Epithelial cell of esophagus (primary cell): ENCODE measurements at regions not wholly inside any gene's neighbourhood (a gene's known extent, or its start where the extent isn't known, plus 50 kb on each side); places are given as distances from the start of the nearest gene placed in this dataset.

Experiments used
- DNase-seq: peaks from one replicate; pipeline ENCODE4 v3.0.0; 2010; ENCODE audit warnings: low read depth
- H3K4me3 ChIP-seq: 2 replicates; pipeline ENCODE4 v1.5.1; 2011; ENCODE audit warnings: mild to moderate bottlenecking, low read length, control low read depth
- TF ChIP-seq, protein P1 (sequence below): IDR thresholded peaks from 2 replicates; pipeline ENCODE4 v1.5.1; 2011; ENCODE audit warnings: low read depth, mild to moderate bottlenecking, low read length, control low read depth, inconsistent platforms; ENCODE audit not compliant: insufficient read depth; ENCODE audit errors: missing control alignments

DNA sequence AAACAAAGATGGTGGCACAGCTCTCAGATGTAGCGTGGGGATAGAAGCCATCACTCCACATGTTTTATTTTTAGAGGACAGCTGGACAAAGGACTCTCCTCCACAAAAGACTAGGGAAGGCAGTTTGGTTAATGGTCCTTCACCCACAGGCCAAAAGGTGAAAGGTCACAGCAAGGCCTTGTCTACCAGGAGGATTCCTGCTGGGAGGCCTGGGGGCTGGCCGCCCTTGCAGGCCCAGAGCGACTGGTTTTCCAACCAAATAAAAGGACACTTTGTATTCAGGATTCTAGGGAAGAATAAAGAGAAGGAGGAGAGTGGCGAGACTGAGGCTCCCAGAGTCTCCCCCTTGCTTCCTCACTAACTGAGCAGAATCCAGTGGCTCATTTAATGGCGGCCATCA, 94.3 kb downstream of the AXIN2 start:
- H3K4me3 ChIP-seq, result no peak overlapping the region
- TF ChIP-seq, protein P1, sequence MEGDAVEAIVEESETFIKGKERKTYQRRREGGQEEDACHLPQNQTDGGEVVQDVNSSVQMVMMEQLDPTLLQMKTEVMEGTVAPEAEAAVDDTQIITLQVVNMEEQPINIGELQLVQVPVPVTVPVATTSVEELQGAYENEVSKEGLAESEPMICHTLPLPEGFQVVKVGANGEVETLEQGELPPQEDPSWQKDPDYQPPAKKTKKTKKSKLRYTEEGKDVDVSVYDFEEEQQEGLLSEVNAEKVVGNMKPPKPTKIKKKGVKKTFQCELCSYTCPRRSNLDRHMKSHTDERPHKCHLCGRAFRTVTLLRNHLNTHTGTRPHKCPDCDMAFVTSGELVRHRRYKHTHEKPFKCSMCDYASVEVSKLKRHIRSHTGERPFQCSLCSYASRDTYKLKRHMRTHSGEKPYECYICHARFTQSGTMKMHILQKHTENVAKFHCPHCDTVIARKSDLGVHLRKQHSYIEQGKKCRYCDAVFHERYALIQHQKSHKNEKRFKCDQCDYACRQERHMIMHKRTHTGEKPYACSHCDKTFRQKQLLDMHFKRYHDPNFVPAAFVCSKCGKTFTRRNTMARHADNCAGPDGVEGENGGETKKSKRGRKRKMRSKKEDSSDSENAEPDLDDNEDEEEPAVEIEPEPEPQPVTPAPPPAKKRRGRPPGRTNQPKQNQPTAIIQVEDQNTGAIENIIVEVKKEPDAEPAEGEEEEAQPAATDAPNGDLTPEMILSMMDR, result no peak
- DNase-seq, result no peak

DNA sequence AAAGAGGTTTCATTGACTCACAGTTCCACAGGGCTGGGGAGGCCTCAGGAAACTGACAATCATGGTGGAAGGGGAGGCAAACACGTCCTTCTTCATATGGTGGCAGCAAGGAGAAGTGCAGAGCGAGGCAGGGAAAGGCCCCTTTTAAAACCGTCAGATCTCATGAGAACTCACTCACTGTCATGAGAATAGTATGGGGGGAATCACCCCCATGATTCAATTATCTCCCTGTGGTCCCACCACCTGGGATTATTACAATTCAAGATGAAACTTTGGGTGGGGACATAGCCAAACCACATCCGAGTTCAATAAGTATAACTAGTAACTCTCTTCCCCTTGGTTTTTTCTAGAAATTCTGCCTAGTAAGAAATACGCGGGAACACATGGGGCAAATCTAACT, 94.9 kb downstream of the AXIN2 start:
- TF ChIP-seq, protein P1, result no peak
- no peak overlapping the region for H3K4me3 ChIP-seq
- DNase-seq, result no peak

DNA sequence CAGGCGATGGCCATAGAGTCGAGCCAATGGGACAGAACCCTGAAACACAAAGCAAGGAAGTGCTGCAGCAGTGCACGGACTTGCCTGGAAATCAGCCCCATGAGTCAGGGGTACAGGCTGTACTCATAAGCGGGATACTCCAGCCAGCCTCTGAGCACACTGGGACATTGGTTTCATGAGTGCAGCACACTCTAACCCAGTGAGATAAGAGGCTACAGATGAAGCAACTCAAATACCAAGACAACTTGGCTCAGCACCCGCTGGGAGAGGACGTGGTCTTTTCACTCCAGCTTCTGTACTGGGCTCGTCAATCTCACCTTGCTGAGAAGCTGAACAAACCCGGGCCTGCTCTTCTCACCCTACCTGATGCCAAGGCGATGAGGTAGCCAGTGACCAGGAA, 98.2 kb downstream of the AXIN2 start:
- TF ChIP-seq, protein P1, result no peak
- peak; percentile 5 for DNase-seq
- no peak overlapping the region for H3K4me3 ChIP-seq

DNA sequence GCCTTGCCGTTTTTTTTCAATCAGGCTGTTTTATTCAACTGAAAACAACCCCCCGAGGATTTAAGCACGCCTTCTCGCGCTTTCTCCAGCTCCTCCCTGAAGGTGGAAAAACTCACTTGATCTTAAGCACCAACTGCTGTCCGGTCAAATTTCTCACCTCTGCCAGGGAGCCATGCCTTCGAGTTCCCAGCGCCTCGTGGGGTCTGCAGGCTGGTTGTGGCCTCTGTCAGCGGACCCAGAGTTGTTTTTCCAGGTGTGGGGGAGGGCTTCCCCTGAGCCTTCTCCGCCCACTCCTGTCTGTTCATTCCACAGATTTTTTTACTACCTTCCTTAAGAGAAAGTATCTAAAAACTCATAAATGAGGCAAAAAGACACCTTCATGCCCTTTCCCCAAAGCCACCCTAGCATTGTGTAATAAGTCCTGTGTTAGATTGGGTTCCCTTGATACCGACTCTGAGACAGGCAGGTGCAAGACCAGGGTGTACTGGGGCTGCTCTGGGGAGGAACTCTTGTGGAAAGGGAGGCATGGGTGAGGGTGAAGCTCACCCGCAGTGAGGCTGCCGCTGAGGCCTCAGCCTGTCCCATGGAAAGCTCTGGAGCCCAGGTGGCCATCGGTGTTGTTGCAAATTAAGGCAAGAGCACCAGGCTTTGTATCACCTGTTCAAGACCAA, 101.6 kb downstream of the AXIN2 start:
- H3K4me3 ChIP-seq, result no peak overlapping the region
- DNase-seq, result no peak
- TF ChIP-seq, protein P1, result no peak

DNA sequence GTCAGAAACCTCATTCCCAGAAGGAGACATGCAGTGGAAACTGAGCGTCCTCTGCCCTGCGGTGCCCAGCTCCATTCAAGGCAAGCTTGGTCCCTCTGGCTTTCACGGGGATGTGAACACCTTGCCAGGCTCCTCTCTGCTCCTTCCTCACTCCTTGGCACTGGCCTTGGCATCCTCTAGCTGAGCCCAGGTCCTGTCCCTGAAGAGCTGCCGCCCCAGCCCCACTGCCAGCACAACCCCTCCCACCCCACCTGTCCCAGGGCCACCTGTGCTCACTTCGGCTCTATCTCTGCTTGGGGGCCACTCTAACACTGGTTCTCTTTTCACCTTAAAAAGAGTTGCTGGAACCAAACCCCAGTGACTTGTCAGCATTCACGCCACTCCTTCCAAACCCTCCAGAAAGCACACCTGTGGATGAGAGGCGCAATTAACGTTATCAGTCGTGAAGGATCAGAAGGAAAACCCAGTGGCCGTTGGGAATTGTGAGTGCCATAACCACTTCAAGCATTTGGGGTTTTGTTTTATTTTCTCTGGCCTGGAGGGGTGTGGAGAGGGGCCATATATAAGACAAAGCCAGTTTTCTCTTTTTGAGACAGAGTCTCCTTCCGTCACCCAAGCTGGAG, 103.7 kb downstream of the AXIN2 start:
- TF ChIP-seq, protein P1, result no peak
- H3K4me3 ChIP-seq, result no peak overlapping the region
- no peak for DNase-seq

DNA sequence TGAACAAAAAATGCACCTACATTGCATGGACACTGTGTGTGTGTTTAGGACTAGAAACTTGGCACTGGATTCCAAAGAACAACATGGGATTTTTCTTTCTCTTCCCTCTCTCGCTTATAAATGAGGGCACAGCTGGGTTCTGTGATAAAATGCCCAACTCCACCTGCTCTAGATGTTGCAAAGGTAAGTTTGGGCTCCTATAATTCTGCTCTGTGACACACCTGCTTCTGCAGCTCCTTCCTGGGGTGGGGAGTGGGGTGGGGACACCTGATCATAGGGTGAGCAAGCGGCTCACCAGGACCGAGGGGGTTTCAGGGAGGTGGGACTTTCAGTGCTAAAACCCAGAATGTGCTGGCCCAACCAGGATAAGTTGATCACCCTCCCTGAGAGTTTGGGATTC, 104.3 kb downstream of the AXIN2 start:
- DNase-seq, result no peak
- TF ChIP-seq, protein P1, result no peak
- no peak overlapping the region for H3K4me3 ChIP-seq
